ENCODE measurements at regions not wholly inside any gene's neighbourhood (a gene's known extent, or its start where the extent isn't known, plus 50 kb on each side); places are given as distances from the start of the nearest gene placed in this dataset.

GRCh38 chr5:92778261-92778660, 802.8 kb downstream of the NR2F1-AS1 start:
- TF ChIP-seq POLR2A (IDR thresholded peaks at IDR 0.05): no peak
- TF ChIP-seq CTCF (IDR thresholded peaks at IDR 0.05 in 8 of 11, conservative IDR thresholded peaks at IDR 0.05 in 3 of 11): no peak
- no peak for TF ChIP-seq POLR2AphosphoS5 (IDR thresholded peaks at IDR 0.05)

All from spleen (tissue), 7 donors.